Adipocyte (in vitro differentiated cells): ENCODE measurements at regions not wholly inside any gene's neighbourhood (a gene's known extent, or its start where the extent isn't known, plus 50 kb on each side); places are given as distances from the start of the nearest gene placed in this dataset.

Experiments used
- DNase-seq: peaks from one replicate; pipeline ENCODE4 v3.0.0-alpha.2; 2015; ENCODE audit warnings: low read depth
- H3K27me3 ChIP-seq: replicated peaks from 2 replicates; pipeline ENCODE4 v1.7.0; 2013; ENCODE audit warnings: mild to moderate bottlenecking, low read length, moderate library complexity; ENCODE audit not compliant: control insufficient read depth, insufficient read depth
- H3K36me3 ChIP-seq: 2 replicates; pipeline ENCODE4 v1.7.0; 2013; ENCODE audit warnings: low read length, mild to moderate bottlenecking, moderate library complexity; ENCODE audit not compliant: control insufficient read depth, insufficient read depth, severe bottlenecking
- H3K4me1 ChIP-seq: 2 replicates; pipeline ENCODE4 v1.7.0; 2013; ENCODE audit warnings: mild to moderate bottlenecking, low read length, moderate library complexity; ENCODE audit not compliant: control insufficient read depth, insufficient read depth
- H3K4me3 ChIP-seq: 2 replicates; pipeline ENCODE4 v1.7.0; 2013; ENCODE audit warnings: mild to moderate bottlenecking, low read length, moderate library complexity
- H3K9ac ChIP-seq: 2 replicates; pipeline ENCODE4 v1.7.0; 2013; ENCODE audit warnings: mild to moderate bottlenecking, low read length, moderate library complexity
- H3K9me3 ChIP-seq: 2 replicates; pipeline ENCODE4 v1.7.0; 2013; ENCODE audit warnings: mild to moderate bottlenecking, low read length, moderate library complexity; ENCODE audit not compliant: control insufficient read depth

DNA sequence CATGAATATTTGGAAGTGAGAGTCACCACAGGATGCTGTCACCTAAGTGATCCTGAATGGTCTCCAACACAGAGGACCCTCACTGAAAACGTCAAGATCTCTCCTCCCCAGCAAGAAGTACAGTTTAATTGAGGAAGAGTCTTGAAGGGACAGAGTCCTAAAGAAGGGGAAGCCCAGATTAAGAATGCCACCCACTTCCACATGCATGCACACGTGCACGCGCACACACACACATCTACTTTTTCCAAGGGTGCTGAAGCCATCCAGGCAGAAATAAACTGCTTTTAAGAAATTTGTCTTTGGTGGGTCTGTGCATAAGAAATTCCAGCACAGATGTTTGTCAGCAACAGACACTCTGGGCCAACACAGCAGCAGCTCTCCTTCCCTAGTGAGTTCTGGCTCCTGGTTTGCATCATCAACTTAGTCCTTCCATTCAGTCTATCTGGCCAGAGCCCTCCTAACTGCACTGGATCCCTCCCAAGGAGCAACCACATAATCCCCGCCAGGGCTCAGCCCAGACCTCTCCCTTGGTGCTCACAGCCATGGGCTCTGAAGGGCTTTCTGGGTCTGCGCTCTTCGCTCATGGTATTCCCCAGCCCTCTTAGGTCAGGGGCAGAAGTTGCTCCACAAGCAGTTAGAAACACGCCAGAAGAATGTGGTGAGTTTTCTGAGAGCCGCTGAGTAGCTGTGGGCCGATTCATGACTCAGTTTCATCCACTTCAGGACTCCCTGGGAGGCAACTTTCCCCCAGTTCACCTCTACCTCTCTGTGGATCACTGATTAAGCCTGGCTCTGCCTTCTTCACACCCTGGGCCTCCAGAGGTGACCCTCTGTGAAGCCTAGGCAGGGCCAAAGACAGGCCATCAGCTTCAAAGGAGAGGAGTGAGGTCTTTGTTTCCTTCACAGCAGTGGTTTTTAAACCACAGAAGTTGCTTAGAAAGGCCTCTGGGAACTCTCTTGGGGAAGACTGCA lies 132.6 kb upstream of the LIPC start:
- peaks cover 10% of the 10 kb centered on the region for H3K9me3 ChIP-seq
- H3K9ac ChIP-seq: no peak overlapping the region
- no peaks in the 10 kb centered on the region for H3K36me3 ChIP-seq
- H3K4me3 ChIP-seq: peak overlapping the region; percentile 10
- H3K4me1 ChIP-seq: peaks cover 16% of the 10 kb centered on the region
- H3K27me3 ChIP-seq: peaks cover 8% of the 10 kb centered on the region
- DNase-seq: no peak

DNA sequence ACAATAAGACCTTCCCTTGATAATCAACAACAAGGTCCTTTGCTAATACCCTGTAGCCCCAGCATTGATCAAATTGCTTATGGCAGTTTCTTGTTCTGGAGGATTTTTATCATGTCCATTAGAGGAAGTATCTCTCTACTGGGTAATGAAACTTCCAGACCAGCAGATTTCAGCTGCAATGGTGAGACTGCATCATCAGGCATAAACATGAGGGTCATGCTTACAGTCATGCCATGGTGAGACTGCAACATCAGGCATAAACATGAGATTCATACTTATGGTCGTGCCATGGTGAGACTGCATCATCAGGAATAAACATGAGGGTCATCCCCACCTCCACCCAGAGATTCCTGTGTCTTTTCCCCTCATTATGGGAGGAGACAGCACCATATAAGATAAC lies 129.0 kb upstream of the LIPC start:
- no peak for DNase-seq
- H3K4me1 ChIP-seq: peaks cover 31% of the 10 kb centered on the region
- H3K9me3 ChIP-seq: no peaks in the 10 kb centered on the region
- no peak overlapping the region for H3K9ac ChIP-seq
- peaks cover 8% of the 10 kb centered on the region for H3K27me3 ChIP-seq
- H3K36me3 ChIP-seq: no peaks in the 10 kb centered on the region
- H3K4me3 ChIP-seq: no peak overlapping the region

DNA sequence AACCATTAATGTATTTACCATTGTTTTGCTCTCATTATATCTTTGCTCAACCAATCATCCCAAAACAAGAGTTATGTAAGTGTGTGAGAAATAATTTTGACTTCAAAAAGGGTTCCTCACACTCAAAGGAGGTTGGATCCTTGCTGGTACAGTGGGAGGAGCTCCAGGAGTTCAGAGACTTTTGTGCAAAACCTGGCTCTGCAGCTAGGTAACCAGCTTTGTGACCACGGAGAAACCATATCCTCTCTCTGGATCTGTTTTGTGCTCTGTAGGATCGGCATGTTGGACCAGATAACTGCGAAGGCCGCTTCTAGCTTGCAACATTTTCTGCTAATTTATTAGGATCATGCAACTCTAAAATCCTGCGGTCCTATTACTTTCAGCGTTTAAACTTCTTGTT lies 128.6 kb upstream of the LIPC start:
- H3K27me3 ChIP-seq: peaks cover 8% of the 10 kb centered on the region
- H3K4me1 ChIP-seq: peaks cover 35% of the 10 kb centered on the region
- H3K9me3 ChIP-seq: no peaks in the 10 kb centered on the region
- no peak overlapping the region for H3K4me3 ChIP-seq
- no peak for DNase-seq
- H3K9ac ChIP-seq: no peak overlapping the region
- H3K36me3 ChIP-seq: no peaks in the 10 kb centered on the region

DNA sequence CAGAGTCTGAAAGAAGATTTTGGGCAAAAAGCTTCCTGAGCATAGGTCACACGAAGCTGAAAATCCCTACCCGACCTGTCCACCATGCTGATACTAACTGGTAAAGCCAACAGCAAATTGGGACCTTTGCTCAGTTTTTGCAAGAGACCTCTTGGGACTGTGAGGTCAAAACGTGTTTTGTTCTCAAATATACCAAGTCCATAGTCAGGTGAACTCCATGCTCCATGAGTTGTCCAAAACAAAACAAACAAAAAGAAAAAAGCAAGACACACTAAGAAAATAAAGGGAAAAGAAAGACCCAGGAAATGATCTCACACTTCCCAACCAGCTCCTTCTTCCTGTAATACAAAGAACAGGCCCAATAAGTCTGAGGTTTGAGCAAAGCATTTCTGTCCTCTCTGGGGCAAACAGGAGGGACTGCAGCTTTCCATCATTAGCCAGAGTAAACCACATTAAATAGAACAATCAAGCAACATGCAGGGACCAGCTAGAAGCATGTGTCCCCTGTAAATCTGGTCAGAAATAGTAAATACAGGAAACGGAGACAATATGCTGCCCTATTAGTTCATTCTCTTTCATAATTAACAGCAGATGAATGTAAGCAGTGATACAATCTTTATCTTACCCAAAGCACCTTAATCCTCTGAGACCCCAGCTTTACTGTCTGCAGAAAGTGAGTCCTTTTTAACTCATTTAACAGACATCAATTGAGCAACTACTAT lies 125.0 kb upstream of the LIPC start:
- no peak overlapping the region for H3K9ac ChIP-seq
- H3K27me3 ChIP-seq: peaks cover 3% of the 10 kb centered on the region
- no peak overlapping the region for H3K4me3 ChIP-seq
- no peaks in the 10 kb centered on the region for H3K9me3 ChIP-seq
- no peak for DNase-seq
- H3K36me3 ChIP-seq: no peaks in the 10 kb centered on the region
- peaks cover 26% of the 10 kb centered on the region for H3K4me1 ChIP-seq

DNA sequence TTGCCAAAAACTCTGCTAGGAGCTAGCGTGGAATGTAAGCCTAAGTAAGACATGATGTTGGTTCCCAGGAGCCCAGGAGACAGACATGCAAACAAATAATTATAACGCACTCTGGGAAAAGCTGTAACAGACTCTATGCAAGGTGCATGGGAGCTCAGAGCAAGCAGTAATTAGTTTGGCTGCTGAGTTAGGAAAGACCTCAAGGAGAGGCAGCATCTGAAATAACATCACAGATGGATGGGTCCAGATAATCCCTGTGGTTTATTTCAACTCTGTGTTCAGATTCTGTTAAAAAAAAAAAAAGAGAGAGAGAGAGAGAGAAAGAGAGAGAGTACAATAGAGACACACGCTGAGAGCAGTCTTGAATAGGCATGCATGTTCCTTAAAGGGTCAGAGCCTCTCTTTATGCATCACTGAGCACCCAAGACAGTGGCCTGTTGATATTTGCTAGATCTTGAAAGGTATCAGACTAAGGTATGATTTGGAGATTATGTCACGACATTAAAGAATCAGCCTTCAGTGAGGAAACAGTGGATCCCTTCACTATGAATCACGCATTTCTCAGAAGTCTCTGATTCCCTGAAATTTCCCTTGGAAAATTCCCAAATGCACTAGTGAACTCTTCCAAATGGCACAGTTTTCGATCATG lies 124.4 kb upstream of the LIPC start:
- no peaks in the 10 kb centered on the region for H3K36me3 ChIP-seq
- peak overlapping the region; percentile 60 for H3K4me3 ChIP-seq
- H3K27me3 ChIP-seq: peaks cover under 1% of the 10 kb centered on the region
- DNase-seq: peak; percentile 33
- no peaks in the 10 kb centered on the region for H3K9me3 ChIP-seq
- H3K4me1 ChIP-seq: peaks cover 26% of the 10 kb centered on the region
- no peak overlapping the region for H3K9ac ChIP-seq

DNA sequence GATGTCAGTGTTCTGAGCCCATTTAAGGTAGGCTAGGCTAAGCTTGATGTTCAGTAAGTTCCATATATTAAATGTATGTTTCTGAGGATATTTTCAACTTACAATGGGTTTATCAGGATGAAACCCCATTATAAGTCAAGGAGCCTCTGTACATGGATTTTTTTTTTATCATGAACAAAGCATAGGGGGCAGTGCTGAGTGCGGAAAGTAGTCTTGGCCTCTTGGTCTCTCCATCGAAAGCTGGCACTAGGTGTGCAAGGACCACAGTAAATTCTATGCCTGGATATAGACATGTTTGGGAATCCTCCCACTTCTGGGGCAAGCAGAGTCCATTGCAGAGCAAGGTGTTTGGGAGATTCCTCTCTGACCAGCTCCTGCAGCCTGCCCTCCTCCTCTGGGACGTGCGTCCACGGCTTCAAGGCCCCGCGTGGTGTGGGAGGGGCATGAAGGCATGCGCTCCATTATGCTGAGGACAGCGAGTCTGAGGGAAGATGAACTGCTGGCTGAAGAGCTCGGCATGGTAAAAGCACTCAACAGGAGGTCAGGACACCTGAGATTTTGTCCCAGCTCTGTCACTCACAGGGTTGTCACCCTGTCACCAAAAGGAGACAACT lies 122.9 kb upstream of the LIPC start:
- Histone ChIP-seq H3K36me3 (no peaks in the 10 kb centered on the region), H3K9me3 (no peaks in the 10 kb centered on the region), H3K4me1 (peaks cover 26% of the 10 kb centered on the region), H3K27me3 (no peaks in the 10 kb centered on the region), H3K9ac (no peak overlapping the region), H3K4me3 (no peak overlapping the region)
- no peak for DNase-seq

DNA sequence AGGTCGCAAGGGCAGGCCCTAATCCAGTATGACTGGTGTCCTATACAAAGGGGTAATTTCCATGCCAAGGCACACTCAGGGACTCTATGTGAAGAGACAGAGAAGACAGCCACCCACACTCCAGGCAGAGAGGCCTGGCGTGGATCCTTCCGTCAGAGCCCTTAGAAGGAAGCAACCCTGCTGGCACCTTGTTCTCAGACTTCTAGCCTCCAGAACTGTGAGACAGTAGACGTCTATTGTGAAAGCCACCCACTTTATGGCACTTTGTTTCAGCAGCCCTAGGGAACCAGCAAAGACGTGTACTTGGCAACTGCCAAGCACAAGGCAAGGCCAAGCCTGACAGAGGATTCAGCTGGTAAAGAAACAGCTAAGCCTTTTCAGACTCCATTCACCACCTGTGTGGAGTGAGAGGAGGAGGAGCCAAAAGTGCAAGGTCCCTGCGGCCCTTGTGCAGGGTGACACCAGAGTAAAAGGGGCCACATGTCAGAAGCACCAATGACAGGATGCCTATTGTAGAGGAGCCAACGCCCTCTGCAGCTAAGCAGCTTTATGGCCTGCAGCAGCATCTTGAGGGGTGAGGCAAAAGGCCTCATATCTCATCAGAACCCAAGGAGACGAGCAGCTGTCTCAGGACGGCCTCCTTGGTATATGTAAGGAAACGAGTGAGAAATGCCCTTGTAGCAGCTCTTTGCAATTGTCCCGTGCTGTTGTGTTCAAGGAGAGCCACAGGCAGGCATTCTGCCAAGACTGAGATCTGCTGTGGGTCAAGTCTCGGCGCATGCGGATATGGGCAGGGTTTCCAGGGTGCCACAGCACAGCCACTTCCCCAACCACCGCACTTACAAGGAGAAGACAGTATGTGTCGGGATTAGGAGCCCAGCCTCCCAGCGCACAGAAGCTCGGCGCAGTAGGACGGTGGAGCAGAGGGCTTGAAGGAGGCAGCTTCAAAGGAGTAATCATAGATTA lies 121.5 kb upstream of the LIPC start:
- Histone ChIP-seq H3K4me1 (peaks cover 26% of the 10 kb centered on the region), H3K36me3 (no peaks in the 10 kb centered on the region), H3K9ac (no peak overlapping the region), H3K4me3 (no peak overlapping the region), H3K9me3 (no peaks in the 10 kb centered on the region), H3K27me3 (no peaks in the 10 kb centered on the region)
- DNase-seq: no peak

DNA sequence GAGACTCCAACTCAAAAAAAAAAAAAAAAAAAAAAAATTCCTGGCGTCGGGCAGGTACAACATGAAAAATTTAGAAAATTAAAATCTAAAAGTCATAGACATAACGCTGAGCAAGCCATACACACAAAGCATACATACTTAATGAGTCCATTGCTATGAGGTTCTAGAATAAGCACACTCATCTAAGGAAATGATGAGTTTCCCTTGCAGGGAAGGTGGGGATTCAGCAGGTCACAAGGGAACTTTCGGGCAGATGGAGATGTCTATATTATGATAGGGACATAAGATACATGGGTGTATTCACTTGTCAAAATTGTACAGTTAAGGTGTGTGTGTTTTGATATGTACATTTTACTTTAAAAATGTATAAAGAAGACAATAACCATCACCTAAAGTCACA lies 120.2 kb upstream of the LIPC start:
- Histone ChIP-seq H3K9me3 (no peaks in the 10 kb centered on the region), H3K4me3 (no peak overlapping the region), H3K9ac (no peak overlapping the region), H3K27me3 (no peaks in the 10 kb centered on the region), H3K36me3 (no peaks in the 10 kb centered on the region), H3K4me1 (peaks cover 24% of the 10 kb centered on the region)
- DNase-seq: no peak

DNA sequence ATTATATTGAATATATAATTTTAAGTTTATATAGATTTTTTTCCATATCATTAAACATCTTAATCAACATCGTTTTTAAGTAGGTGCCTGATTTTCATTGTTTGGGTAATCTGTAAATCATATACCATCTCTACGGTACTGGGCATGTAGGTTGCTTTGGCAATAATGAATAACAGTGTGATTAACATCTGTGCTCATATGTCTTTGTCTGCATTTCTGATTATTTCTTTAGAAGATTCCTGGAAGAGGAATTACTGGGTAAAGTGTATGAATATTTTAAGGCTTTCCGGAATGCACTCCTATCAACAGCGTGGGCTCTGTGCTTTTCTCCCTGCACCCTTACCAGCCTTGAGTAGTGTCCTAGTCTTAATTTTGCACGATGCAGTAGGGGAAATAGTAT lies 119.8 kb upstream of the LIPC start:
- Histone ChIP-seq H3K4me1 (peaks cover 19% of the 10 kb centered on the region), H3K27me3 (no peaks in the 10 kb centered on the region), H3K36me3 (no peaks in the 10 kb centered on the region), H3K9me3 (no peaks in the 10 kb centered on the region), H3K4me3 (no peak overlapping the region), H3K9ac (no peak overlapping the region)
- no peak for DNase-seq

DNA sequence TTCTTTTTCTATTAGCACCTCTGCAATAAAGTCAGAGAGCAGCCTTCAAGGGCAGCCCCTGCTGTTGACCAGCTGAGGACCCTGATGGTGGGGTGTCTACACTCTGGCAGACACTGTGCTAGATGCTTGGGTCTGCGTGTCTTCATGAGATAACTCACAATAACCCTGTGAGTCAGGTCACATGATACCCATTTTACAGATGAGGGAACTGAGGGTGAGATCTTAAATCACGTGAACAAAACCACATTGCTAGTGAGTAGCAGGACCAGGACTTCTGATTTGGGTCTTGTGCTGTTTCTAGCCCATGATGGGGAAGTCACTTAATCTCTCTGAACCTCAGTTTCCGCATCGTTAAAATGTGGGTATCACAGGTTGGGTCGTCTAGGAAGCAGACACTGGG lies 118.5 kb upstream of the LIPC start:
- Histone ChIP-seq H3K9me3 (no peaks in the 10 kb centered on the region), H3K9ac (no peak overlapping the region), H3K4me3 (no peak overlapping the region), H3K4me1 (peaks cover 6% of the 10 kb centered on the region), H3K36me3 (no peaks in the 10 kb centered on the region), H3K27me3 (no peaks in the 10 kb centered on the region)
- no peak for DNase-seq
